ENCODE measurements at regions not wholly inside any gene's neighbourhood (a gene's known extent, or its start where the extent isn't known, plus 50 kb on each side); places are given as distances from the start of the nearest gene placed in this dataset.

- H3K4me1 Mint-ChIP-seq, result no peaks in the 10 kb centered on the region
- no peaks in the 10 kb centered on the region for H3K36me3 Mint-ChIP-seq (ENCODE audit: low read depth)
- H3K4me3 Mint-ChIP-seq, result no peak overlapping the region
- H3K27me3 Mint-ChIP-seq, result peaks cover 5% of the 10 kb centered on the region
- no peaks in the 10 kb centered on the region for H3K9me3 Mint-ChIP-seq
- no peak overlapping the region for H3K27ac Mint-ChIP-seq
- no peak for ATAC-seq (replicated peaks)
Measured at GRCh38 chr1:13908128-13908527, 208.1 kb downstream of the PRDM2 start.

GRCh38 chr1:13911697-13912619, 212.0 kb downstream of the PRDM2 start:
- Mint-ChIP-seq H3K27ac (no peak overlapping the region), H3K36me3 (ENCODE audit: low read depth) (no peaks in the 10 kb centered on the region), H3K9me3 (no peaks in the 10 kb centered on the region), H3K4me3 (no peak overlapping the region), H3K4me1 (no peaks in the 10 kb centered on the region), H3K27me3 (peaks cover 14% of the 10 kb centered on the region)
- ATAC-seq (replicated peaks), result no peak

GRCh38 chr1:13913396-13913795, 213.4 kb downstream of the PRDM2 start:
- H3K4me3 Mint-ChIP-seq, result no peak overlapping the region
- H3K36me3 Mint-ChIP-seq (ENCODE audit: low read depth), result no peaks in the 10 kb centered on the region
- ATAC-seq (replicated peaks), result no peak
- H3K27me3 Mint-ChIP-seq, result peaks cover 14% of the 10 kb centered on the region
- H3K9me3 Mint-ChIP-seq, result no peaks in the 10 kb centered on the region
- H3K27ac Mint-ChIP-seq, result no peak overlapping the region
- H3K4me1 Mint-ChIP-seq, result no peaks in the 10 kb centered on the region

GRCh38 chr1:13916530-13916929, 216.5 kb downstream of the PRDM2 start:
- no peaks in the 10 kb centered on the region for H3K4me1 Mint-ChIP-seq
- peaks cover 12% of the 10 kb centered on the region for H3K27me3 Mint-ChIP-seq
- H3K36me3 Mint-ChIP-seq (ENCODE audit: low read depth), result no peaks in the 10 kb centered on the region
- no peak for ATAC-seq (replicated peaks)
- no peaks in the 10 kb centered on the region for H3K9me3 Mint-ChIP-seq
- H3K4me3 Mint-ChIP-seq, result no peak overlapping the region
- H3K27ac Mint-ChIP-seq, result no peak overlapping the region

- no peak for ATAC-seq (replicated peaks)
- Mint-ChIP-seq H3K4me1 (no peaks in the 10 kb centered on the region), H3K36me3 (ENCODE audit: low read depth) (no peaks in the 10 kb centered on the region), H3K27ac (no peak overlapping the region), H3K9me3 (no peaks in the 10 kb centered on the region), H3K4me3 (no peak overlapping the region), H3K27me3 (peaks cover 12% of the 10 kb centered on the region)
Measured at GRCh38 chr1:13917607-13918006, 217.6 kb downstream of the PRDM2 start.

- H3K27ac Mint-ChIP-seq, result no peak overlapping the region
- H3K4me1 Mint-ChIP-seq, result no peaks in the 10 kb centered on the region
- no peaks in the 10 kb centered on the region for H3K36me3 Mint-ChIP-seq (ENCODE audit: low read depth)
- no peak for ATAC-seq (replicated peaks)
- H3K9me3 Mint-ChIP-seq, result no peaks in the 10 kb centered on the region
- no peak overlapping the region for H3K4me3 Mint-ChIP-seq
- H3K27me3 Mint-ChIP-seq, result peaks cover 12% of the 10 kb centered on the region
Measured at GRCh38 chr1:13918862-13919261, 218.9 kb downstream of the PRDM2 start.

- Mint-ChIP-seq H3K27me3 (peaks cover 13% of the 10 kb centered on the region), H3K27ac (no peak overlapping the region), H3K4me1 (no peaks in the 10 kb centered on the region), H3K9me3 (no peaks in the 10 kb centered on the region), H3K36me3 (ENCODE audit: low read depth) (no peaks in the 10 kb centered on the region), H3K4me3 (no peak overlapping the region)
- no peak for ATAC-seq (replicated peaks)
Measured at GRCh38 chr1:13921190-13921589, 221.2 kb downstream of the PRDM2 start.

GRCh38 chr1:13922466-13923110, 222.6 kb downstream of the PRDM2 start:
- no peak overlapping the region for H3K27ac Mint-ChIP-seq
- no peaks in the 10 kb centered on the region for H3K4me1 Mint-ChIP-seq
- H3K27me3 Mint-ChIP-seq, result peaks cover 10% of the 10 kb centered on the region
- no peaks in the 10 kb centered on the region for H3K9me3 Mint-ChIP-seq
- no peak for ATAC-seq (replicated peaks)
- no peak overlapping the region for H3K4me3 Mint-ChIP-seq
- H3K36me3 Mint-ChIP-seq (ENCODE audit: low read depth), result no peaks in the 10 kb centered on the region

GRCh38 chr1:13926556-13926955, 226.6 kb downstream of the PRDM2 start:
- no peak overlapping the region for H3K4me3 Mint-ChIP-seq
- ATAC-seq (replicated peaks), result no peak
- no peak overlapping the region for H3K27ac Mint-ChIP-seq
- no peaks in the 10 kb centered on the region for H3K36me3 Mint-ChIP-seq (ENCODE audit: low read depth)
- H3K27me3 Mint-ChIP-seq, result peaks cover 15% of the 10 kb centered on the region
- H3K9me3 Mint-ChIP-seq, result no peaks in the 10 kb centered on the region
- no peaks in the 10 kb centered on the region for H3K4me1 Mint-ChIP-seq

GRCh38 chr1:13927736-13928135, 227.7 kb downstream of the PRDM2 start:
- ATAC-seq (replicated peaks), result no peak
- peaks cover 15% of the 10 kb centered on the region for H3K27me3 Mint-ChIP-seq
- H3K4me1 Mint-ChIP-seq, result no peaks in the 10 kb centered on the region
- H3K27ac Mint-ChIP-seq, result no peak overlapping the region
- H3K9me3 Mint-ChIP-seq, result no peaks in the 10 kb centered on the region
- no peaks in the 10 kb centered on the region for H3K36me3 Mint-ChIP-seq (ENCODE audit: low read depth)
- no peak overlapping the region for H3K4me3 Mint-ChIP-seq

- H3K27me3 Mint-ChIP-seq, result peaks cover 15% of the 10 kb centered on the region
- ATAC-seq (replicated peaks), result no peak
- H3K36me3 Mint-ChIP-seq (ENCODE audit: low read depth), result no peaks in the 10 kb centered on the region
- no peaks in the 10 kb centered on the region for H3K4me1 Mint-ChIP-seq
- no peaks in the 10 kb centered on the region for H3K9me3 Mint-ChIP-seq
- no peak overlapping the region for H3K4me3 Mint-ChIP-seq
- no peak overlapping the region for H3K27ac Mint-ChIP-seq
Measured at GRCh38 chr1:13929313-13929712, 229.3 kb downstream of the PRDM2 start.

GRCh38 chr1:13930151-13930550, 230.2 kb downstream of the PRDM2 start:
- ATAC-seq (replicated peaks), result no peak
- H3K4me1 Mint-ChIP-seq, result no peaks in the 10 kb centered on the region

GRCh38 chr1:13931226-13931625, 231.2 kb downstream of the PRDM2 start:
- no peak overlapping the region for H3K4me3 Mint-ChIP-seq
- no peak for ATAC-seq (replicated peaks)
- no peak overlapping the region for H3K27ac Mint-ChIP-seq
- H3K9me3 Mint-ChIP-seq, result no peaks in the 10 kb centered on the region
- H3K27me3 Mint-ChIP-seq, result peaks cover 10% of the 10 kb centered on the region
- no peaks in the 10 kb centered on the region for H3K36me3 Mint-ChIP-seq (ENCODE audit: low read depth)
- H3K4me1 Mint-ChIP-seq, result no peaks in the 10 kb centered on the region

More at GRCh38 chr1:13930151-13930550, 230.2 kb downstream of the PRDM2 start:
- H3K36me3 Mint-ChIP-seq (ENCODE audit: low read depth), result no peaks in the 10 kb centered on the region
- H3K4me3 Mint-ChIP-seq, result no peak overlapping the region
- H3K27ac Mint-ChIP-seq, result no peak overlapping the region
- no peaks in the 10 kb centered on the region for H3K9me3 Mint-ChIP-seq
- H3K27me3 Mint-ChIP-seq, result peaks cover 15% of the 10 kb centered on the region

GRCh38 chr1:13935336-13935735, 235.3 kb downstream of the PRDM2 start:
- no peak overlapping the region for H3K27ac Mint-ChIP-seq
- H3K27me3 Mint-ChIP-seq, result peaks cover 12% of the 10 kb centered on the region
- H3K4me1 Mint-ChIP-seq, result no peaks in the 10 kb centered on the region
- no peak overlapping the region for H3K4me3 Mint-ChIP-seq
- H3K9me3 Mint-ChIP-seq, result no peaks in the 10 kb centered on the region
- no peaks in the 10 kb centered on the region for H3K36me3 Mint-ChIP-seq (ENCODE audit: low read depth)
- ATAC-seq (replicated peaks), result no peak

- H3K4me3 Mint-ChIP-seq, result no peak overlapping the region
- H3K27ac Mint-ChIP-seq, result no peak overlapping the region
- H3K36me3 Mint-ChIP-seq (ENCODE audit: low read depth), result no peaks in the 10 kb centered on the region
- H3K9me3 Mint-ChIP-seq, result peaks cover 4% of the 10 kb centered on the region
- ATAC-seq (replicated peaks), result no peak
- peaks cover 16% of the 10 kb centered on the region for H3K27me3 Mint-ChIP-seq
- H3K4me1 Mint-ChIP-seq, result no peaks in the 10 kb centered on the region
Measured at GRCh38 chr1:13941315-13941714, 241.3 kb downstream of the PRDM2 start.
